CD14-positive monocyte (primary cell): ENCODE measurements at regions not wholly inside any gene's neighbourhood (a gene's known extent, or its start where the extent isn't known, plus 50 kb on each side); places are given as distances from the start of the nearest gene placed in this dataset.

Source experiments
- DNase-seq, 3 donors: peaks; one replicate each; pipeline ENCODE4 v3.0.0-alpha.2; 2011 to 2022
- H2AFZ ChIP-seq: 2 replicates; pipeline ENCODE4 v1.6.0; 2012; ENCODE audit warnings: mild to moderate bottlenecking, low read depth, low read length, inconsistent platforms; ENCODE audit not compliant: insufficient read depth, poor library complexity, severe bottlenecking
- H3K27ac ChIP-seq, 2 donors: 1 replicate in 1 of 2; 2 replicates in 1 of 2; pipeline ENCODE4 v1.5.1; 2012 to 2013; ENCODE audit warnings: low read length in 2 of 2, control low read depth in 1 of 2, inconsistent platforms in 1 of 2, low read depth in 1 of 2, mild to moderate bottlenecking in 1 of 2
- H3K27me3 ChIP-seq, 2 donors: one replicate each; pipeline versions ENCODE4 v1.6.0 to v1.6.1; 2011 to 2013; ENCODE audit warnings: low read length in 2 of 2; ENCODE audit not compliant: control insufficient read depth in 2 of 2, insufficient read depth in 2 of 2
- H3K36me3 ChIP-seq, 2 donors: replicated peaks in 1 of 2; 1 replicate in 1 of 2; 2 replicates in 1 of 2; pipeline versions ENCODE4 v1.5.1 to v1.6.1; 2012 to 2013; ENCODE audit warnings: low read length in 2 of 2, control low read depth in 1 of 2, inconsistent platforms in 1 of 2, mild to moderate bottlenecking in 1 of 2; ENCODE audit not compliant: insufficient read depth in 2 of 2, control insufficient read depth in 1 of 2
- H3K4me1 ChIP-seq, 2 donors: 1 replicate in 1 of 2; 2 replicates in 1 of 2; pipeline versions ENCODE4 v1.5.1 to v1.6.1; 2012 to 2013; ENCODE audit warnings: low read length in 2 of 2, control low read depth in 1 of 2, inconsistent platforms in 1 of 2, mild to moderate bottlenecking in 1 of 2, moderate library complexity in 1 of 2; ENCODE audit not compliant: insufficient read depth in 2 of 2, control insufficient read depth in 1 of 2
- H3K4me2 ChIP-seq: replicated peaks from 2 replicates; pipeline ENCODE3; 2012; ENCODE audit warnings: low read length, moderate library complexity, mild to moderate bottlenecking; ENCODE audit not compliant: poor library complexity, severe bottlenecking; ENCODE audit errors: extremely low read depth
- H3K4me3 ChIP-seq, 3 experiments: fragments of 200-600 bp in 1 of 3; sonication (generic) in 1 of 3; replicated peaks in 1 of 3; 1 replicate in 2 of 3; 2 replicates in 1 of 3; pipeline ENCODE4 v1.5.1; 2011 to 2013; ENCODE audit warnings: low read length in 3 of 3, mild to moderate bottlenecking in 3 of 3, control low read depth in 2 of 3, low read depth in 2 of 3, inconsistent platforms in 1 of 3, moderate library complexity in 1 of 3
- H3K79me2 ChIP-seq: 2 replicates; pipeline ENCODE4 v1.6.0; 2012; ENCODE audit warnings: mild to moderate bottlenecking, control low read depth, inconsistent platforms, low read length, moderate library complexity; ENCODE audit not compliant: insufficient read depth
- H3K9ac ChIP-seq: 2 replicates; pipeline ENCODE4 v1.6.0; 2017; ENCODE audit warnings: low read length, mild to moderate bottlenecking; ENCODE audit not compliant: insufficient read depth, poor library complexity, severe bottlenecking
- H3K9me3 ChIP-seq, 2 donors: replicated peaks in 1 of 2; 1 replicate in 1 of 2; 2 replicates in 1 of 2; pipeline versions ENCODE4 v1.5.1 to v1.6.1; 2012 to 2013; ENCODE audit warnings: low read length in 2 of 2, control low read depth in 1 of 2; ENCODE audit not compliant: control insufficient read depth in 1 of 2, insufficient read depth in 1 of 2
- H4K20me1 ChIP-seq: 2 replicates; pipeline ENCODE4 v1.6.0; 2012; ENCODE audit warnings: mild to moderate bottlenecking, low read length, control low read depth, moderate library complexity; ENCODE audit not compliant: insufficient read depth
- H3K27ac Mint-ChIP-seq, 7 donors: one replicate each; pipeline ENCODE4 v1.8.0; 2020; ENCODE audit warnings: mild to moderate bottlenecking in 7 of 7, mixed read lengths in 7 of 7, moderate library complexity in 6 of 7, inconsistent platforms in 2 of 7
- H3K27me3 Mint-ChIP-seq, 3 donors: one replicate each; pipeline ENCODE4 v1.8.0; 2021 to 2022; ENCODE audit warnings: low read depth in 3 of 3, mild to moderate bottlenecking in 3 of 3, mixed read lengths in 3 of 3, moderate library complexity in 3 of 3, inconsistent platforms in 1 of 3
- H3K36me3 Mint-ChIP-seq, 2 donors: one replicate each; pipeline ENCODE4 v1.8.0; 2020; ENCODE audit warnings: mixed read lengths in 2 of 2, inconsistent platforms in 1 of 2, mild to moderate bottlenecking in 1 of 2
- H3K4me1 Mint-ChIP-seq: one replicate; pipeline ENCODE4 v1.8.0; 2020; ENCODE audit warnings: mild to moderate bottlenecking, mixed read lengths
- H3K4me3 Mint-ChIP-seq, 2 donors: one replicate each; pipeline ENCODE4 v1.8.0; 2020; ENCODE audit warnings: mild to moderate bottlenecking in 2 of 2, mixed read lengths in 2 of 2, moderate library complexity in 1 of 2
- H3K9me3 Mint-ChIP-seq, 7 donors: one replicate each; pipeline ENCODE4 v1.8.0; 2020 to 2022; ENCODE audit warnings: mixed read lengths in 7 of 7, mild to moderate bottlenecking in 6 of 7, moderate library complexity in 6 of 7, inconsistent platforms in 2 of 7
- CTCF ChIP-seq: fragments of 200-600 bp; IDR thresholded peaks from one replicate; pipeline ENCODE4 v1.8.0; 2022; ENCODE audit warnings: antibody characterized with exemption, mild to moderate bottlenecking
- WGBS: methylation state at CpG from one replicate; pipeline ENCODE4 v1.1.5; 2013; ENCODE audit warnings: missing lambda C conversion rate; ENCODE audit not compliant: insufficient coverage; 5-methylcytosine and 5-hydroxymethylcytosine counted together
- intact Hi-C, 2 donors: fragments of 100-400 bp; cut with micrococcal nuclease; formaldehyde crosslinking; loops; one replicate each; pipeline versions ENCODE4 v1.15.0 to v1.15.1; 2023

- DNase-seq, result no peak
- 100% methylated on average over 1 of the region's 2 CpGs for WGBS
- H3K36me3 Mint-ChIP-seq, result no peaks in the 10 kb centered on the region
- H3K4me2 ChIP-seq, result no peak overlapping the region
- no peaks in the 10 kb centered on the region for H4K20me1 ChIP-seq
- no peaks in the 10 kb centered on the region for H3K36me3 ChIP-seq
- peaks cover 7% of the 10 kb centered on the region in 2 donors for H3K4me1 ChIP-seq
- H2AFZ ChIP-seq, result no peak overlapping the region
- no peak overlapping the region for H3K27ac ChIP-seq
- no peak overlapping the region for H3K9ac ChIP-seq
- H3K79me2 ChIP-seq, result no peaks in the 10 kb centered on the region
- H3K27ac Mint-ChIP-seq, result no peak overlapping the region
- H3K4me1 Mint-ChIP-seq, result peaks cover 9% of the 10 kb centered on the region
- peaks cover 0 to 1% (median 0%) of the 10 kb centered on the region in 7 donors for H3K9me3 Mint-ChIP-seq
- peaks cover 0 to 4% (median 0%) of the 10 kb centered on the region in 3 donors for H3K27me3 Mint-ChIP-seq
- intact Hi-C loops, result no loop called here
- no peak overlapping the region for H3K4me3 ChIP-seq
- H3K9me3 ChIP-seq, result no peaks in the 10 kb centered on the region
- H3K4me3 Mint-ChIP-seq, result no peak overlapping the region
- H3K27me3 ChIP-seq, result no peaks in the 10 kb centered on the region
- no peak for TF ChIP-seq CTCF
These were observed 125.7 kb upstream of the BTG1 start for GRCh38 chr12:92271341-92271740.

- peaks cover 0 to 4% (median 0%) of the 10 kb centered on the region in 3 donors for H3K27me3 Mint-ChIP-seq
- Histone ChIP-seq H3K27me3 (no peaks in the 10 kb centered on the region), H3K36me3 (no peaks in the 10 kb centered on the region), H3K9ac (no peak overlapping the region), H3K4me1 (peaks cover 4% of the 10 kb centered on the region in 2 donors), H3K79me2 (no peaks in the 10 kb centered on the region), H3K27ac (no peak overlapping the region), H3K4me2 (no peak overlapping the region), H2AFZ (no peak overlapping the region), H3K9me3 (no peaks in the 10 kb centered on the region), H3K4me3 (no peak overlapping the region), H4K20me1 (no peaks in the 10 kb centered on the region)
- DNase-seq, result no peak
- WGBS, result 100% methylated on average over 2 of the region's 2 CpGs
- H3K4me3 Mint-ChIP-seq, result no peak overlapping the region
- TF ChIP-seq CTCF, result no peak
- H3K9me3 Mint-ChIP-seq, result peaks cover 0 to 1% (median 0%) of the 10 kb centered on the region in 7 donors
- H3K4me1 Mint-ChIP-seq, result peaks cover 4% of the 10 kb centered on the region
- intact Hi-C loops, result no loop called here
- no peak overlapping the region for H3K27ac Mint-ChIP-seq
- H3K36me3 Mint-ChIP-seq, result no peaks in the 10 kb centered on the region
These were observed 124.9 kb upstream of the BTG1 start for GRCh38 chr12:92270521-92270920.
